ENCODE measurements at regions not wholly inside any gene's neighbourhood (a gene's known extent, or its start where the extent isn't known, plus 50 kb on each side); places are given as distances from the start of the nearest gene placed in this dataset.
A peak's percentile ranks its signal among the peaks of the same experiment; 100 is the strongest.
"Not testable (repeated sequence)": the region's sequence is repeated elsewhere in the genome, so short reads cannot be mapped to it uniquely, and the experiment has no call there.

- no peak for DNase-seq
Observed at GRCh38 chr4:25474690-25475089, 97.6 kb downstream of the ANAPC4 start.

GRCh38 chr4:25477221-25477620 is 100.2 kb downstream of the ANAPC4 start:
- no peak for DNase-seq

DNA sequence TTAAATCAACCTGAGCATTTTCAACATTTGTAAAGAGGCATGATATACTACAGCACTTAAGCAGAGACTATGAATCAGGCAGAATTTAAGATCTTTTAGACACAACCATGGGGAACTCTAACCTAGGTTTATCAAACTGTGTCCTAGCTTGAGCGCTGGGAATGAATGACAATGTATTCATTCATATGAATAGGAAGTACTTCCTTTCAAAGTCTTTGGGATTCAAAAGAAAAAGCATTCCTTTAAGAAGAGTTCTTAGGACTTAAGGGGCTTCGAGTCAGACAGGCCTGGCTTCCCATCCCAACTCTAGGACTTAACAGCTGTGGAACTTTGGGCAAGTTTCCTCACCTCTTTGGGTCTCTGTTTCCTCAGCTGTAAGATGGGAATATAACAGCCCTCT is 104.6 kb downstream of the ANAPC4 start:
- no peak for DNase-seq

- DNase-seq = no peak
Observed at GRCh38 chr4:25484243-25484721, 107.2 kb downstream of the ANAPC4 start.

GRCh38 chr4:25485104-25485503 is 108.0 kb downstream of the ANAPC4 start:
- no peak for DNase-seq

DNA sequence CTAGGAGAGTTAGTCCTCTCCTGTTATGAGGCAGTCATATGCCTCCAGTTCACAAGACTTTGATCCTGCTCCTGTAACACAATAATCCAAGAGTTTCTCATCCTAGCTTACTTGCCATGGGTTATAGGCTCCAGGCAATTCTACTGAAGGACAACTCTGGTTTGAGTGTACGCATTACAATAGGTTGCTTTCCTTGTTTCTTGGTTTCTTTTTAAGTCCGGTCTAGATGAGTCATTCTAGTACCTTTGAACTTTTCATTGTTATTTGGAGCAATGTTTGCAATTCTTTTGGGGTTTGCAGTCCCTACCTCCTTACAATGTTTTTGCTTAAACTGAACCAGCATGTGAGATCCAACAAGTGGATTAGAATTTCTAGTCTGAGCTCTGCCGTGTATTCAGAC is 109.1 kb downstream of the ANAPC4 start:
- no peak for DNase-seq

DNA sequence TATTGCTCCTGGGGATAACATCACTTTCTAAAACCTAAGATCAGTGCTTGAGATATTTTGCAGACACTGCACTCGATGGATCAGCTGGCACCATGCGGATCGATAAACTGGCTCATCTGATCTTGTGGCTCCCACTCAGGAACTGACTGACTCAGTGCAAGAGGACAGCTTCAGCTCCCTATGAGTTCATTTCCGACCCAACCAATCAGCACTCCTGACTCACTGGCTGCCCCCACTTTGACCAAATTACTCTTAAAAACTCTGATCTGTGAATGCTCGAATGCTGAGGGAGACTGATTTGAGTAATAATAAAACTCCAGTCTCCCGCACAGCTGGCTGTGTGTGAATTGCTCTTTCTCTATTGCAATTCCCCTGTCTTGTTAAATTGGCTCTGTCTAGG is 110.1 kb downstream of the ANAPC4 start:
- DNase-seq = no peak

GRCh38 chr4:25489253-25489797 is 112.3 kb downstream of the ANAPC4 start:
- DNase-seq = peak; percentile 17 to 21

GRCh38 chr4:25493466-25493865 is 116.4 kb downstream of the ANAPC4 start:
- no peak for DNase-seq

GRCh38 chr4:25494166-25494565 is 117.1 kb downstream of the ANAPC4 start:
- DNase-seq = no peak

DNA sequence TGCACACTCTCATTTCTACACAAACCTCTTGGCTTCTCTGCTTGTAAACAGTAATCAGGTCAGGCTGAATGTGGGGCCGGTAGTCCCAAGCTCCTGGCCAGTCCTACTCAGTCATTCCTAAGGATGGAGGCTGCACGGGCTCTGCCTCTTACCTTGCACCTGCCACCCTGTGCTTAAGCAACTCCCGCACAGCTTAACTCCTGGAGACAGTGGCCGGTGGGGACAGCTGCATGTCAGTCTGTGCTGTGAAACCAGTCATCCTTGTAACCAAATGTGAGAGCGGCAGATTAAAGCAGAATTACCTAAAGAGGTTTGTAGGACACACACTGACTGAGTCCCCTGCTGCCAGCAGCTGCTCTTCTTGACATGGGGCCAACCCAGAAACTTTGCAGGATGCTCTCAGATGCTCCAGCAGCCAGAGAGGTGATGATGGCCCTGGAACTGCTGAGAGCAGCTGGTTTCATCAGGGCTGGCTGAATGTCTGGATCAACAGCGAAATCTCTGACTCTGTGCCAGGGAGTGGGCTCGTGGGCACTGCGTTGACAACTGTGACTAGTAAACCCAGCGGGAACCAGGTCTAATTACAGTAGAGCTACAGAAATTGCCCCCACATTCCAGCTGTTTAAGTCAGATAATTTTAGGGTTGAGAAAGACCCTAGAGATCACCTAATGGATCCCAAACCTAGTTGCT is 123.7 kb downstream of the ANAPC4 start:
- no peak for DNase-seq

DNA sequence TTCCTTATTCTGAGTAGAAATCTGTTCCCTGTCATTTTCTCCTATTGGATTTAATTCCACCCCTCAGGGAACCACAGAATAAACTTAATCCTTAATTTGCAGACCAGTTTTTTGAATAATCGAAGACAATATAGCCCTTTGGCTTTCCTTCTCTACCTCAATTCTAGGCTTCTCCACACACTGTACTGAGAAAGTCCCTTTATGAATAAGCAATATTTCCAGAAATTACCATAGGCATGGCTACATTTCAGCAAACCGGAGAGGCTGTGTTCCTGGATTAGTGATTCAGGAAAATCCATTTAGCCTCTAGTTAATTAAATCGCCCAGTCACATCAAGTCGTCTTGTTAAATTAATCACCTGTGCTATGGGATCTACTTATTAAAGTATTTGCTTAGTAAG is 125.1 kb downstream of the ANAPC4 start:
- DNase-seq = no peak

DNA sequence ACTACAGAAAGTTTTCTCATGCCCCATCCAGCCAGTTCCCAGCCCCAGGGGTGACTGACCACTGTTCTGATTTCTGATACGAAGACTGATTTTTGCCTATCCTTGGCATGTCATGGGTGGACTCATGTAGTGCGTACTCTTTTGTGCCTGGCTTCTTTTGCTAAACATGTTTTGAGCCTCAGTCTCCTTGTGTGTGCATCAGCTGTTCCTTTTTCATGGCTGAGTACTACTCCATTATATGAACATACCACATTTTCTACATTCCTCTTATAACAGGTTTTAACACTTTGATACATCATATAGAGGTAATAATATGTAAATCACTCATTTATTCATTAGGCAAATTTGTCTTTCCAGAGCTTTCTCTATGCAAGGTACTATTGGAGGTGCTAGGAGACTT is 126.7 kb downstream of the ANAPC4 start:
- DNase-seq = no peak

GRCh38 chr4:25504932-25505636 is 128.0 kb downstream of the ANAPC4 start:
- no peak for DNase-seq

GRCh38 chr4:25505637-25505991 is 128.6 kb downstream of the ANAPC4 start:
- DNase-seq = no peak

DNA sequence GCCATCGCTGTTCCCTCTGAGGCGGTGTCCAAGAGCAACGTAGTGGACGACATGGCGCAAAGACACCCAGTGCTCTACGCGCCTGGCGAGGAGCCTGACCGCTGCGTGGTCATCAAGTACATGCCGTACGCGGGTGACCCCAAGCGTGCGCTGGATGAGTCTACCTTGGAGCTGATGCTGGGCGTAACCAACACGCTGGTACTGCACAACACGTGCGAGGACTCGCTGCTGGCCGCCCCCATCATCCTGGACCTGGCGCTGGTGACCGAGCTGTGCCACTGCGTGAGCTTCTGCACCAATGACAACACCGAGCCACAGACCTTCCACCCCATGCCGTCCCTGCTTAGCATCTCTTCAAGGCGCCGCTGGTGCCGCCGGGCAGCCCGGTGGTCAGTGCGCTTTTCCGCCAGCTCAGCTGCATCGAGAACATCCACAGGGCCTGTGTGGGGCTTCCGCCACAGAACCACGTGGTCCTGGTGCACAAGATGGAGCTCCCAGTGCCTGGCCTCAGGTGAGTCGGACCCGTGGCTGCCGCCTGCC is 129.0 kb downstream of the ANAPC4 start:
- DNase-seq = no peak

DNA sequence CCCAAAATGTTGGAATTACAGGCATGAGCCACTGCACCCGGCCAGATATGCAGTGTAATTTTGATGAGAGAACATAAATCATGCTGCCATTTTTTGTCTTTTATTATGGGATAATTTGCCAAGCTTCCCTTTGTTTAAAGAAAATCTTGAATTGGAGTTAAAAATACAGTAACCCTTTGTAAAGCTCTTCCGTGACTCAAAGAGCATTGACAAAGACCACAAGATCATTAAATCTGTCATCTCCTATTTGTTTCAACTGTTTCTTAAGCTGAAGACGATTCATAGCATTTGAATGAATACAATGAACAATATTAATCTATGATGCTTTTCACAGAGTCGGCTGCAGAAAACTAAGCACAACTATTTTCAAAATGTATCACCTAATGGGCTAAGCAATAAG is 132.6 kb downstream of the ANAPC4 start:
- no peak for DNase-seq

DNA sequence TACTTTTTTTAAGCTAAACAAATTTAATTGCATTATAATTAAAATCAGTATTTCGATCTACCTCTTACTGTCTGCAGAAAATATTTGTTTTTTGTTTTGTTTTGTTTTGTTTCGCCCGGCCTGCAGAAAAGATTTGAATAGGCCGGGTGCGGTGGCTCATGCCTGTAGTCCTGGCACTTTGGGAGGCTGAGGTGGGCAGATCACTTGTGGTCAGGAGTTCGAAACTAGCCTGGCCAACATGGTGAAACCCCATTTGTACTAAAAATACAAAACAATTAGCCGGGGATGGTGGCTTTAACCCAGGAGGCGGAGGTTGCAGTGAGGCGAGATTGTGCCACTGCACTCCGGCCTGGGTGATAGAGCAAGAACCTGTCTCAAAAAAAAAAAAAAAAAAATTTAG is 134.8 kb downstream of the ANAPC4 start:
- not testable (repeated sequence) for DNase-seq

- DNase-seq = no peak
Observed at GRCh38 chr4:25513814-25514213, 136.8 kb downstream of the ANAPC4 start.

- no peak for DNase-seq
Observed at GRCh38 chr4:25523405-25523804, 132.2 kb upstream of the SLC34A2 start.

GRCh38 chr4:25524663-25525062 is 131.0 kb upstream of the SLC34A2 start:
- DNase-seq = no peak

DNA sequence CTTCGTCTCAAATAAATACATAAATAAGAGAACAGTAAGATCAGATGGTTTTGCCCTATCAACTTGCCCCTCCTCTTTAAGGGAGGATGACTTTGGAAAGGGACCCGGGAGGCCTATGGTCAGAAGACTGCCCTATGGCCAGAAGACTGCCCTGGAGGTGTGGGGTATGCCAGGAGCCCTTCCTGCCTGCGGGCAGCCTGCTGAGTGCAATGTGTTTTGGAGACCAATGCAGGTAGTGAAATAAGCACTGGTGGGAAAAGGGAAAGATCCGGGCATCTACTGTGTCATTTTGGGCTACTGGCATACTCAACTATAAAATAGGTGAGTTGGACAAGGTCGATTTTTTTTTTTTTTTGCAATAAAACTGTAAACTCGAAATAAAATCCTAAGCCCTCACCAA is 129.8 kb upstream of the SLC34A2 start:
- no peak for DNase-seq

DNA sequence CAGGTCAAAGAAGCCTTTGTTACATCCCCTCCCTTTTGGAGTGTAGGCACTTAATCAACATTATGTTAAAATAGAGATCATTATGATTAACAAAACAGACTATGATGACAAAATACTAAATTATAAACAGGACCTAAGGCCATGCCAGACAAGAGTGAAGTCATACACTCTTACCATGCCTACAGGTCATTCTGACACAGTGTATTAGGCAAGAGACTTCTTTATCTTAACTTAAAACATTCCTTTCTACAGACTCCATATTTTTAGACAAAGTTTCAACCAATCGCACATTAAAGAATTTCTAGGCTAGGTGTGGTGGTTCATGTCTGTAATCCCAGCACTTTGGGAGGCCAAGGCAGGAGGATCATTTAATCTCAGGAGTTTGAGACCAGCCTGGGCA is 128.6 kb upstream of the SLC34A2 start:
- DNase-seq = no peak
